H1 (cell line): ENCODE measurements at regions not wholly inside any gene's neighbourhood (a gene's known extent, or its start where the extent isn't known, plus 50 kb on each side); places are given as distances from the start of the nearest gene placed in this dataset.

Source experiments
- CTCF ChIA-PET: fragments of 300-600 bp; sonication (Branson Sonifier 250); formaldehyde crosslinking; loops from one replicate; lab custom pipeline; 2021; ENCODE audit not compliant: partially characterized antibody; lab: Charles Lee
- POLR2A ChIA-PET: fragments of 300-600 bp; sonication (Branson Sonifier 250); formaldehyde crosslinking; loops from one replicate; lab custom pipeline; 2021; ENCODE audit warnings: inconsistent platforms; ENCODE audit not compliant: partially characterized antibody; lab: Charles Lee
- DNase-seq, 2 experiments: peaks; one replicate each; pipeline versions ENCODE4 v3.0.0 to v3.0.0-alpha.2; 2010 to 2022; ENCODE audit warnings: low spot score in 2 of 2, low read depth in 1 of 2, mixed read lengths in 1 of 2
- FAIRE-seq: peaks from 2 replicates; lab custom pipeline; 2011; peaks lifted over from hg19 to GRCh38; lab: Jason Lieb, UNC
- H2AFZ ChIP-seq: 2 replicates; pipeline ENCODE4 v1.8.1; 2012; ENCODE audit warnings: low read length, inconsistent platforms
- H2AK5ac ChIP-seq: 2 replicates; pipeline ENCODE4 v1.6.1; 2013; ENCODE audit warnings: low read depth, low read length
- H2BK120ac ChIP-seq: replicated peaks from 2 replicates; pipeline ENCODE3; 2013; ENCODE audit warnings: low read depth, low read length, inconsistent platforms
- H2BK12ac ChIP-seq: 2 replicates; pipeline ENCODE4 v1.6.1; 2013; ENCODE audit warnings: low read depth, low read length
- H2BK15ac ChIP-seq: 2 replicates; pipeline ENCODE4 v1.6.1; 2013; ENCODE audit warnings: low read length
- H2BK20ac ChIP-seq: 2 replicates; pipeline ENCODE4 v1.6.1; 2013; ENCODE audit warnings: low read length
- H2BK5ac ChIP-seq: 2 replicates; pipeline ENCODE4 v1.6.1; 2013; ENCODE audit warnings: low read depth, low read length
- H3K14ac ChIP-seq: 2 replicates; pipeline ENCODE4 v1.6.1; 2013; ENCODE audit warnings: inconsistent platforms; ENCODE audit not compliant: insufficient read length
- H3K18ac ChIP-seq: 2 replicates; pipeline ENCODE4 v1.6.1; 2013; ENCODE audit warnings: low read length; ENCODE audit errors: extremely low read depth
- H3K23ac ChIP-seq: 2 replicates; pipeline ENCODE4 v1.6.1; 2013; ENCODE audit warnings: inconsistent platforms; ENCODE audit not compliant: insufficient read length
- H3K23me2 ChIP-seq: 2 replicates; pipeline ENCODE4 v1.6.1; 2013; ENCODE audit warnings: low read depth, low read length
- H3K27ac ChIP-seq: 2 replicates; pipeline ENCODE4 v1.6.1; 2011; ENCODE audit warnings: low read depth, low read length, inconsistent platforms
- H3K27me3 ChIP-seq, 4 experiments: replicated peaks in 1 of 4; 1 replicate in 1 of 4; 2 replicates in 3 of 4; pipeline versions ENCODE4 v1.6.1 to v1.8.1; 2011 to 2013; ENCODE audit warnings: low read length in 3 of 4, mild to moderate bottlenecking in 3 of 4, inconsistent platforms in 2 of 4, mixed read lengths in 2 of 4, moderate library complexity in 1 of 4; ENCODE audit not compliant: control insufficient read depth in 3 of 4, insufficient read depth in 3 of 4; ENCODE audit errors: extremely low read depth in 1 of 4
- H3K36me3 ChIP-seq, 4 experiments: 2 replicates each; pipeline versions ENCODE4 v1.6.1 to v1.8.1; 2011 to 2013; ENCODE audit warnings: mild to moderate bottlenecking in 4 of 4, low read length in 3 of 4, moderate library complexity in 2 of 4, control low read depth in 1 of 4, inconsistent platforms in 1 of 4; ENCODE audit not compliant: insufficient read depth in 4 of 4, control insufficient read depth in 2 of 4
- H3K4ac ChIP-seq: replicated peaks from 2 replicates; pipeline ENCODE3; 2013; ENCODE audit warnings: low read length, low read depth, mixed read lengths, inconsistent platforms; ENCODE audit not compliant: insufficient read length
- H3K4me1 ChIP-seq, 4 experiments: replicated peaks in 1 of 4; 1 replicate in 1 of 4; 2 replicates in 3 of 4; pipeline versions ENCODE4 v1.6.1 to v1.8.1; 2011 to 2013; ENCODE audit warnings: low read length in 3 of 4, inconsistent platforms in 2 of 4, mixed read lengths in 1 of 4; ENCODE audit not compliant: insufficient read depth in 4 of 4, control insufficient read depth in 3 of 4
- H3K4me2 ChIP-seq, 2 experiments: 2 replicates each; pipeline versions ENCODE4 v1.6.1 to v1.8.1; 2011 to 2013; ENCODE audit warnings: low read depth in 2 of 2, low read length in 2 of 2, control low read depth in 1 of 2, inconsistent platforms in 1 of 2, mild to moderate bottlenecking in 1 of 2; ENCODE audit not compliant: insufficient read depth in 1 of 2
- H3K4me3 ChIP-seq, 4 experiments: fragments of 200-600, 300-600 bp in 1 of 4; sonication (generic), shearing (Covaris generic), sonication (Bioruptor Twin) in 1 of 4; 2 replicates each; pipeline versions ENCODE4 v1.5.1 to v1.8.1; 2011 to 2016; ENCODE audit warnings: low read length in 4 of 4, low read depth in 3 of 4, control low read depth in 2 of 4, inconsistent platforms in 2 of 4, mild to moderate bottlenecking in 2 of 4, mixed read lengths in 1 of 4, moderate library complexity in 1 of 4; ENCODE audit not compliant: insufficient read depth in 2 of 4; ENCODE audit errors: extremely low read depth in 1 of 4
- H3K56ac ChIP-seq: replicated peaks from 2 replicates; pipeline ENCODE3; 2013; ENCODE audit warnings: low read depth, mild to moderate bottlenecking, mixed read lengths, low read length, inconsistent platforms; ENCODE audit not compliant: insufficient read length
- H3K79me1 ChIP-seq: 2 replicates; pipeline ENCODE4 v1.6.1; 2013; ENCODE audit warnings: low read depth, low read length, control low read depth
- H3K79me2 ChIP-seq, 2 experiments: 2 replicates each; pipeline versions ENCODE4 v1.6.1 to v1.8.1; 2012 to 2013; ENCODE audit warnings: low read length in 2 of 2, mild to moderate bottlenecking in 2 of 2, inconsistent platforms in 1 of 2; ENCODE audit not compliant: insufficient read depth in 2 of 2, control insufficient read depth in 1 of 2
- H3K9ac ChIP-seq, 4 experiments: replicated peaks in 1 of 4; 1 replicate in 1 of 4; 2 replicates in 3 of 4; pipeline versions ENCODE4 v1.6.1 to v1.8.1; 2011 to 2013; ENCODE audit warnings: low read depth in 3 of 4, low read length in 3 of 4, control low read depth in 2 of 4, mild to moderate bottlenecking in 2 of 4, moderate library complexity in 2 of 4, inconsistent platforms in 1 of 4; ENCODE audit errors: extremely low read depth in 1 of 4
- H3K9me3 ChIP-seq, 2 experiments: 2 replicates each; pipeline versions ENCODE4 v1.6.1 to v1.8.1; 2012 to 2013; ENCODE audit warnings: mild to moderate bottlenecking in 2 of 2, moderate library complexity in 2 of 2, control low read depth in 1 of 2, inconsistent platforms in 1 of 2, low read depth in 1 of 2, low read length in 1 of 2, mixed read lengths in 1 of 2; ENCODE audit not compliant: insufficient read depth in 2 of 2
- H4K20me1 ChIP-seq, 2 experiments: replicated peaks in 1 of 2; 2 replicates each; pipeline versions ENCODE3 to v1.8.1; 2011 to 2013; ENCODE audit warnings: inconsistent platforms in 2 of 2, low read length in 2 of 2, mild to moderate bottlenecking in 1 of 2; ENCODE audit not compliant: insufficient read depth in 2 of 2, control insufficient read depth in 1 of 2
- H4K5ac ChIP-seq: 2 replicates; pipeline ENCODE4 v1.6.1; 2013; ENCODE audit warnings: low read length, low read depth, mixed read lengths, inconsistent platforms; ENCODE audit not compliant: insufficient read length
- H4K8ac ChIP-seq: 2 replicates; pipeline ENCODE4 v1.8.0; 2013; ENCODE audit warnings: mild to moderate bottlenecking, moderate library complexity, low read length, inconsistent platforms; ENCODE audit not compliant: insufficient read depth; ENCODE audit errors: extremely low read depth
- H4K91ac ChIP-seq: replicated peaks from 2 replicates; pipeline ENCODE3; 2013; ENCODE audit warnings: low read length, mixed read lengths, inconsistent platforms; ENCODE audit not compliant: insufficient read length
- ASH2L ChIP-seq: fragments of 200-600, 300-600 bp; sonication (generic); IDR thresholded peaks from one replicate; pipeline ENCODE4 v1.7.1; 2017; ENCODE audit warnings: low read length
- BACH1 ChIP-seq: IDR thresholded peaks from 2 replicates; pipeline ENCODE4 v1.6.1; 2012; ENCODE audit warnings: low read length, improper control_type of control experiment
- CEBPB ChIP-seq: IDR thresholded peaks from 2 replicates; pipeline ENCODE4 v1.6.1; 2012; ENCODE audit warnings: low read depth, low read length
- CHD2 ChIP-seq: IDR thresholded peaks from 2 replicates; pipeline ENCODE4 v1.6.1; 2012; ENCODE audit warnings: low read length, improper control_type of control experiment
- EP300 ChIP-seq, 2 experiments: IDR thresholded peaks; 1 replicate in 1 of 2; 2 replicates in 1 of 2; pipeline ENCODE4 v1.6.1; 2011 to 2012; ENCODE audit warnings: low read depth in 2 of 2, low read length in 2 of 2, mild to moderate bottlenecking in 2 of 2, borderline replicate concordance in 1 of 2, inconsistent platforms in 1 of 2, moderate library complexity in 1 of 2
- EZH2 ChIP-seq: fragments of 200-600 bp; sonication (generic); IDR thresholded peaks from 2 replicates; pipeline ENCODE4 v1.7.1; 2012; ENCODE audit warnings: low read depth, mild to moderate bottlenecking, moderate library complexity, low read length, inconsistent platforms; ENCODE audit not compliant: severe bottlenecking
- MAFK ChIP-seq: IDR thresholded peaks from 2 replicates; pipeline ENCODE4 v1.6.1; 2012; ENCODE audit warnings: low read depth, mild to moderate bottlenecking, improper control_type of control experiment, low read length
- POU5F1 ChIP-seq: IDR thresholded peaks from 2 replicates; pipeline ENCODE4 v1.6.1; 2011; ENCODE audit warnings: low read depth, mild to moderate bottlenecking, low read length, moderate library complexity
- SIRT6 ChIP-seq: IDR thresholded peaks from one replicate; pipeline ENCODE4 v1.7.1; 2012; ENCODE audit warnings: low read length, inconsistent platforms
- TAF7 ChIP-seq: optimal IDR thresholded peaks from 2 replicates; pipeline ENCODE3; 2011; ENCODE audit warnings: low read depth, mild to moderate bottlenecking, inconsistent platforms, low read length, moderate library complexity, borderline replicate concordance
- TCF12 ChIP-seq: IDR thresholded peaks from 2 replicates; pipeline ENCODE4 v1.6.1; 2011; ENCODE audit warnings: low read depth, mild to moderate bottlenecking, low read length
- WGBS, 2 experiments: shearing (Covaris generic) in 1 of 2; methylation state at CpG; one replicate each; pipeline versions ENCODE4 v1.1.6 to v1.1.7; 2013 to 2015; ENCODE audit warnings: low lambda C conversion rate in 2 of 2, mixed read lengths in 2 of 2, inconsistent platforms in 1 of 2, low coverage in 1 of 2, missing lambda C conversion rate in 1 of 2; ENCODE audit not compliant: insufficient replicate concordance in 2 of 2, insufficient coverage in 1 of 2, insufficient read length in 1 of 2; ENCODE audit errors: extremely low coverage in 1 of 2, missing lambda C conversion rate in 1 of 2; 5-methylcytosine and 5-hydroxymethylcytosine counted together
- TF ChIP-seq, protein P1 (sequence below), 3 experiments: IDR thresholded peaks; 1 replicate in 2 of 3; 2 replicates in 1 of 3; pipeline versions ENCODE4 v1.5.1 to v1.6.1; 2011; ENCODE audit warnings: low read length in 3 of 3, mild to moderate bottlenecking in 3 of 3, inconsistent platforms in 2 of 3, low read depth in 1 of 3, moderate library complexity in 1 of 3; ENCODE audit not compliant: insufficient read depth in 1 of 3; ENCODE audit errors: control extremely low read depth in 1 of 3

DNA sequence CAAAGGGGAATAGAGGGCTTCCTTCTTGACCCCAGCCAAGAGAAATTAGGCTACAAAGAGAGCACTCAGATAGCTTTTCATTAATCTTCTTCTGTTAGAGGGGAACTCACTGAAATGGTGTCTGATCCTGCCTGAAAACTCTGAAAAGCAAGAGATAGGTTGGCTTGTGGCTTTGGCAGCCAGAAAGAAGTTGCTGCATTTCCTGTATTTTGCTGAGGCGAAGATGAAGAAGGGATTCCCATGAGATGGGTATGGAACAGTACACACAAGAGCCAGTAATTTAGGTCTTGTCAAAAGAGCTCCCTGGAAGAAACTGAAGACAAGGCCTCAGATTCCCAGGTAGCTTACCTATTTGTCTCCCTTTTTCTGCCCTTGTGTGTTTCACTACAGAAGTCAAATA is 120.9 kb upstream of the TARS1 start:
- Histone ChIP-seq H3K9ac (no peak overlapping the region), H3K14ac (no peak overlapping the region), H2AK5ac (no peak overlapping the region), H3K79me1 (no peaks in the 10 kb centered on the region), H4K5ac (no peak overlapping the region), H4K20me1 (no peaks in the 10 kb centered on the region), H3K23ac (no peak overlapping the region), H4K91ac (no peak overlapping the region), H3K79me2 (no peaks in the 10 kb centered on the region), H4K8ac (no peak overlapping the region), H2BK20ac (no peak overlapping the region), H3K27me3 (no peaks in the 10 kb centered on the region), H2BK5ac (no peak overlapping the region), H3K27ac (no peak overlapping the region), H3K9me3 (no peaks in the 10 kb centered on the region), H2AFZ (0 out of 2 replicates have a peak overlapping the region, but pooled peaks have one; percentile 15), H3K4me3 (no peak overlapping the region), H3K23me2 (no peaks in the 10 kb centered on the region), H3K4me1 (peaks cover 0 to 3% (median 0%) of the 10 kb centered on the region in 4 experiments; a peak in 1 of 7 replicates), H3K4me2 (no peak overlapping the region), H3K36me3 (no peaks in the 10 kb centered on the region), H2BK15ac (no peak overlapping the region), H3K56ac (no peak overlapping the region), H2BK120ac (no peak overlapping the region), H3K4ac (no peak overlapping the region), H3K18ac (no peak overlapping the region), H2BK12ac (no peak overlapping the region)
- ChIA-PET POLR2A (no interaction called here), CTCF (interaction anchor here (0.8 to 2.7 kb wide), 6 partner anchors 9 to 23 kb away, joined by 3 to 15 read pairs (median 5); no protein-coding TSS in a partner anchor)
- DNase-seq (no peak), FAIRE-seq (no peak)
- 89% methylated on average over 1 of the region's 1 CpG; no CpG with 5 or more reads in 1 of the 2 experiments for WGBS, 2 experiments
- TF ChIP-seq EZH2 (no peak), ASH2L (no peak), CEBPB (no peak), TAF7 (no peak), POU5F1 (no peak), MAFK (no peak), BACH1 (no peak), CHD2 (no peak), TCF12 (no peak), EP300 (IDR thresholded peaks at IDR 0.05; ENCODE audit: borderline replicate concordance in 1 of 2, low read depth in 2 of 2, low read length in 2 of 2) (no peak), SIRT6 (no peak)
- TF ChIP-seq, protein P1, sequence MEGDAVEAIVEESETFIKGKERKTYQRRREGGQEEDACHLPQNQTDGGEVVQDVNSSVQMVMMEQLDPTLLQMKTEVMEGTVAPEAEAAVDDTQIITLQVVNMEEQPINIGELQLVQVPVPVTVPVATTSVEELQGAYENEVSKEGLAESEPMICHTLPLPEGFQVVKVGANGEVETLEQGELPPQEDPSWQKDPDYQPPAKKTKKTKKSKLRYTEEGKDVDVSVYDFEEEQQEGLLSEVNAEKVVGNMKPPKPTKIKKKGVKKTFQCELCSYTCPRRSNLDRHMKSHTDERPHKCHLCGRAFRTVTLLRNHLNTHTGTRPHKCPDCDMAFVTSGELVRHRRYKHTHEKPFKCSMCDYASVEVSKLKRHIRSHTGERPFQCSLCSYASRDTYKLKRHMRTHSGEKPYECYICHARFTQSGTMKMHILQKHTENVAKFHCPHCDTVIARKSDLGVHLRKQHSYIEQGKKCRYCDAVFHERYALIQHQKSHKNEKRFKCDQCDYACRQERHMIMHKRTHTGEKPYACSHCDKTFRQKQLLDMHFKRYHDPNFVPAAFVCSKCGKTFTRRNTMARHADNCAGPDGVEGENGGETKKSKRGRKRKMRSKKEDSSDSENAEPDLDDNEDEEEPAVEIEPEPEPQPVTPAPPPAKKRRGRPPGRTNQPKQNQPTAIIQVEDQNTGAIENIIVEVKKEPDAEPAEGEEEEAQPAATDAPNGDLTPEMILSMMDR (IDR thresholded peaks at IDR 0.05; ENCODE audit: control extremely low read depth in 1 of 3, insufficient read depth in 1 of 3, low read depth in 1 of 3, low read length in 3 of 3) = no peak
